OCI-LY3 (cell line): ENCODE measurements at regions not wholly inside any gene's neighbourhood (a gene's known extent, or its start where the extent isn't known, plus 50 kb on each side); places are given as distances from the start of the nearest gene placed in this dataset.

ENCODE experiments used
- CTCF ChIP-seq: fragments of 200-600, 300-600 bp; sonication (generic); IDR thresholded peaks from 2 replicates; pipeline ENCODE4 v1.5.1; 2014; ENCODE audit warnings: antibody characterized with exemption, low read length, low read depth
- EZH2phosphoT487 ChIP-seq: fragments of 200-600 bp; shearing (Covaris generic); IDR thresholded peaks from 2 replicates; pipeline ENCODE4 v1.6.1; 2018; ENCODE audit warnings: antibody characterized with exemption, mixed run types, low read depth

- no peak for TF ChIP-seq CTCF
- no peak for TF ChIP-seq EZH2phosphoT487
Observed at GRCh38 chr7:15855525-15856109, 169.1 kb upstream of the MEOX2 start.
